ENCODE measurements at regions not wholly inside any gene's neighbourhood (a gene's known extent, or its start where the extent isn't known, plus 50 kb on each side); places are given as distances from the start of the nearest gene placed in this dataset.

DNA sequence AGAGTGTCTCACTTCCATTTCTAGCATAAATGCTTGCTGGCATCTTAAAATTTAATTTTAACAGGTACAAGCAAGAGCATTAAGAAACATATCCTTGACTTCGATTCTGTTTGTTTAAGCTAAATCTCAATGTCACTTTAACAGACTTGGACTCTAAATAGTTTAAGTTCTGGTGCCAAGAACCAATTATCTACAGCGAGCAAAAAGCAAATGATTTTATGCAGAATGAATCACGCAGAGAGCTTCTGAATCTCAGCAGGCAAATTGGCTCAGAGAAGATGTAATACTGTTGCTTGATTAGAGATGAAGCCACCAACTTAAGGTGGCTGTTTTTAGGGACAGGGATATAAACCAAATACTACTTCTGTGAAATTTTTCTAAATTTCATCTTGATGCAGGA lies 117.0 kb upstream of the PLD5 start (continued):
- TF ChIP-seq SIX5 (IDR thresholded peaks at IDR 0.05; ENCODE audit: low read depth, low read length) (no peak), CBX8 (IDR thresholded peaks at IDR 0.05; ENCODE audit: borderline replicate concordance, low read depth, low read length) (no peak), CTBP2 (IDR thresholded peaks at IDR 0.05; ENCODE audit: borderline replicate concordance, insufficient read depth, insufficient read length, low read length) (no peak), HDAC6 (IDR thresholded peaks at IDR 0.05; ENCODE audit: low read depth, low read length) (no peak), PHF8 (conservative IDR thresholded peaks at IDR 0.05; ENCODE audit: low read depth, low read length) (no peak), POLR2A (IDR thresholded peaks at IDR 0.05; ENCODE audit: control extremely low read depth in 1 of 2, low read depth in 2 of 2, low read length in 2 of 2) (no peak), GABPA (IDR thresholded peaks at IDR 0.05; ENCODE audit: borderline replicate concordance, insufficient read depth, low read length) (no peak)
